ENCODE measurements at regions not wholly inside any gene's neighbourhood (a gene's known extent, or its start where the extent isn't known, plus 50 kb on each side); places are given as distances from the start of the nearest gene placed in this dataset.
"Not testable (repeated sequence)": the region's sequence is repeated elsewhere in the genome, so short reads cannot be mapped to it uniquely, and the experiment has no call there.

GRCh38 chr7:69076566-69076965 lies 521.7 kb upstream of the AUTS2 start:
- DNase-seq, result no peak

DNA sequence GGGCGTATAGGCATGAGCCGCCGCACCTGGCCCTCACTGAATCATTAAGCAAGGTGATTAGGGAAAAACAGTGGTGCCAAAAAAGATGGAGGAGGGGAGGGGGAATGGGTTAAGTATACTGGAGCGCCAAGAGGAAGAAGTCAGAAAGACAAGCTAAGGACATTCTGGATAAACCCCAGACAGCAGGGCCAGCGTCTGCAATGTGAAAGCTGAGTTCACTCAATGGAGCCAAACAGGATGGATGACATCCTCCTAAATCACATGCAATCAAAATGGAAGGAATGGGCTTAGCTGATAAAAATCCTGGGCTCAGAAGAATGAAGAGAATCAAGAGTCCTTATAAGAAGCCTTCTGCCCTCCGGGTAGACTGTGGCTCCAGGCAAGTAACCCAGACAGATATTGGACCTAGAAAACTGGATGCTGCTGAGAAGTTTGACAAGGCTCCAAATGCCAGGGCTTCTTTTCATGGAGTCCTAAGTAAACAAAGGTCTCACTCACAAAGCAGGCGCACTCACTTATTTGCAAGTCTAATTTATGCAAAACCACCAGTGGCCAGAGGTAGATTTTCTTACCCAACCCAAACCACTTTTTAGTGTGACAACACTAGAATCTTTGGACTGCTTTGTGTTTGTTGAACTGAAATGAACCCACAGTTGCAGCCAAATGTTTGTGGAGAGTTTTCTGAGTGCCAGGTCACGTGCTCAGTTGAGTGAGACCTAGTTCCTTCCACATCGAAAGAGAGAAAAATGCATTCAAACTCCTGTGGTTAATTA lies 519.1 kb upstream of the AUTS2 start:
- DNase-seq, result peak; percentile 93

GRCh38 chr7:69087281-69087680 lies 511.0 kb upstream of the AUTS2 start:
- not testable (repeated sequence) for DNase-seq

DNA sequence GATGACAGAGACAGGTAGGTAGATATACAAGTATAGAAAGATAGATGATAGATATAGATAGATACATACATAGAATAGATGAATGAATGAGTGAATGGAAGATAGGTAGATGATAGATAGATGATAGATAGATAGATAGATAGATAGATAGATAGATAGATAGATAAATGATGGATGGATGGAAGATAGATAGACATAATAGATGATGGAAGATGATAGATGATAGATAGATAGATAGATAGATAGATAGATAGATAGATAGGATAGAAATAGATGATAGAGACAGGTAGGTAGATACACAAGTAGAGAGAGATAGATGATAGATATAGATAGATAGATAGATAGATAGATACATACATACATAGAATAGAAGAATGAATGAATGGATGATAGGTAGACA lies 510.1 kb upstream of the AUTS2 start:
- no peak for DNase-seq

DNA sequence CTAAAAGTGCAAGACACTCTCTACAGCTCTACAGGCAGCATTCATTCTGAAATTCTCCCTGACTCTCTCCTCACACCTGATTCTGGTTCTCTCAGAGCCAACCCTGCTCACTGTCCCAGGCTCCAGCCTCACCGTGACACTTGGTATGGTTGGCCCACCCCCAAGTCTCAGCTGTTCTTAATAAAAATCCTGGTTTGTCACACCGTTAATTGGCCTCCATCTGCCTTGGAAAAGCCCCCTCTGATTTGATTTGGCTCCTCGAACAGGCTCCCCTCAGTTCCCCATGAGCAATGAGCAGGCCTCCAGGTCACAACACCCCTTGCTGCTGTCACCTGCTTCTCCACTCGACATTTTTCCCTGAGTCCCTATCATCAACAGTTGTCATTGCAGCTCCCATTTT lies 507.3 kb upstream of the AUTS2 start:
- no peak for DNase-seq

DNA sequence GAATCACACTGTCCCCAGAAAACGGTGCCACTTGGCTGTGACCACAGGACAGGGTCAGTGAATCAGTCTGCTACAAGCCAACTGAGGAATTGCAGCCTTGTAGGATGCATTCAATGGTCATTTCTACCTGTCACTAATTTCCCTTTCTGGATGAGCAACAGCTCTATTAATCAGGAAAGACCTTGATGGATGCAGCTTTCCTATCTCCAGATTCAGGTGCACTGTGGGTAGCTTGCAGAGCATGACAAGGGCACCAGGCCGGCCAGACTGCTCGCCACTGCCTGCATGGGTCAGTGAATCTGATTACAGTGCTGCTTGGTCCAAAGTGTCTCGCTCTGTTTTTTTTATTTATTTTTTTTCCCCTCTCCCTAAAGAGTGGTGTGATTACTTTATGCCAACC lies 506.8 kb upstream of the AUTS2 start:
- no peak for DNase-seq

DNA sequence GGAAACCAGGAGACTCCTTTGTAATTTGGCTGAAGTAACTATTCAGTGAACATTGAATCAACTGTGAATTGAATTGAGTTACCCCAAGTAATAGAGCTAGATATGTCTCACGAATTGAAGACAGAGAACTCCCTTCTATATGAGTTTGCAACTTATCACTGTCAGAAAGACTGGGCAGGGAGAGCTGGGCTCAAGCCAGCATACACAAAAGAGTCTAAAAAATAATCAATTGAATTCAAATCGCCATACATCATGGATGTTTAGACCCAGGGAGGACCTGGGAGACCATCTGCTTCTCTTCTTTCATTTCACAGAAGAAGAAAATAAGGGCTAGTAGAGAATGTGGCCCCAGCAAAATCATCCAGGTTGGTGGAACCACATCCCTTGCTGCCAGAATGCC lies 503.1 kb upstream of the AUTS2 start:
- no peak for DNase-seq

DNA sequence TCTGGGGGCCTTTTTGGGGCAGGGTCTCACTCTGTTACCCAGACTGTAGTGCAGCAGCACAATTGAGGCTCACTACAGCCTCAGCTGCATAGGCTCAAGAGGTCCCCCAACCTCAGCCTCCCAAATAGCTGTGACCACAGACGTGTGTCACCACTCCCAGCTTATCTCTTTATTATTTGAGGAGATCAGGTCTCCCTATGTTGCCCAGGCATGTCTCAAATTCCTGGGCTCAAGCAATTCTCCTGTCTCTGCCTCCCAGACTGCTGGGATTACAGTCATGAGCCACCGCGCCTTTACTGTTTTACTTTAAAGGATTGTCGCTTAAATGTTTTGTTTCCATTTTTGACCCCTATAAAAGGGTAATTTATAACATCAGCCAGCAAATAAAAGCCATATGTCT lies 502.6 kb upstream of the AUTS2 start:
- no peak for DNase-seq

DNA sequence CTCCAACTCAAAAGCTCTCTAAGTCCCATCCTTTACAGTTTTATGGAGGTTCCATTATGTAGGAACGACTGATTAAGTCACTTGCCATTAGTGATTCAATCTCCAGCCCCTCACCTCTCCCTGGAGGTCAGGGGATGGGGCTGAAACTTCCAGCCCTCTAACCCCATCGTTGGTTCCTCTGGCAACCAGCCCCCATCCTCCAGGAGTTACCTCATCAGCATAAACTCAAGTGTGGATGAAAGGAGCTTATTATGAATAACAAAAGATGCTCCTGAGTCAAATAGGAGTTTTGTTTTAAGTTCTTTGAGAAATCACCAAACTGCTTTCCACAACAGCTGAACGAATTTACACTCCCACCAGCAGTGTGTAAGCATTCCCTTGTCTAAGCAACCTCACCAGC lies 494.3 kb upstream of the AUTS2 start:
- DNase-seq, result no peak

DNA sequence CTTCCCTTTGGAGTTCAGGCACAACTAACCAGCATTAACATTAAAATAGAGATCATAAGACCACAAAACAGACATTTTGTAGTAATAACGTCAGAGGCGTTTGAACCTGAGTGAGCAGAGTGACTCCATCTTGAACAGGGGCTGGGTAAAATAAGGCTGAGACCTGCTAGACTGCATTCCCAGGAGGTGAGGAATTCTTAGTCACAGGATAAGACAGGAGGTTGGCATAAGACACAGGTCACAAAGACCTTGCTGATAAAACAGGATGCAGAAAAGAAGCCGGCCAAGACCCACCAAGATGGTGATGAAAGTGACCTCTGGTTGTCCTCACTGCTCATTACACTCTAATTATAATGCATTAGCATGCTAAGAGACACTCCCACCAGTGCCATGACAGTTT lies 493.2 kb upstream of the AUTS2 start:
- no peak for DNase-seq

DNA sequence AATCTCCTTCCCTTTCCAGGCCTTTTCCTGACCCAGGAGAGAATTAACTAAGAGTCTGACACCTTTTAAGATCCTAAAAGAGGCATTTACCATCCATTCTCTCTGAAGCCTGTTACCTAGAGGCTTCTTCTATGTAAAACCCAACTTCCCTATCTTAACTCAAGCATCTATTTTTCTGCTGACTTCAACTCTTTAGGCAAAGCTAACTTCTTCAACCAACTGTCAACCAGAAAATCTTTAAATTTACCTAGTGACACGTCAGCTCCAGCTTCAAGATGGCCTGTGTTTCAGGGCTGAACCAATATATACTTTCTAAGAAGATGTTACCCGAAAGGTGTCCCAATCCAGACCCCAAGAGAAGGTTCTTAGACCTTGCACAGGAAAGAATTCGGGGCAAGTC lies 492.3 kb upstream of the AUTS2 start:
- DNase-seq, result no peak

- not testable (repeated sequence) for DNase-seq
Measured at GRCh38 chr7:69106449-69106848, 491.8 kb upstream of the AUTS2 start.

- not testable (repeated sequence) for DNase-seq
Measured at GRCh38 chr7:69106946-69107345, 491.3 kb upstream of the AUTS2 start.

DNA sequence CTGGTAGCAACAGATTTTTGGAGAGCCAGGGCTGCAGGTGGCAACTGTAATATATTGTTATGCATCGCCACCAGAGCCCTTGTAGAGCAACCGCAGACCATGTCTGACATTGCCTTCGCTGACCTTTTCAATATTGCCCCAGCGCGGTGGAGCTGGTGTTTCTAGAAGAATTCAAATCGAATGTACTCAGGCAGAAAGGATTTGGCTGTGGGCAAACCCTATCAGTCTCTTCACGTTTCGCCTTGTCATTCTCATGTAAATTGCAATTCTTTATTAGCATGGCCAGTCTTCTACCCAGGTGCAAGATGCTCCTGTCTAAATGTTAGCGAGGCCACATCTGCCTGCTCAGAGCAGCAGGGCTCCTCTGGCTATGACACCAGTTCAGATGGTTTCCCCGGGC lies 490.2 kb upstream of the AUTS2 start:
- no peak for DNase-seq

DNA sequence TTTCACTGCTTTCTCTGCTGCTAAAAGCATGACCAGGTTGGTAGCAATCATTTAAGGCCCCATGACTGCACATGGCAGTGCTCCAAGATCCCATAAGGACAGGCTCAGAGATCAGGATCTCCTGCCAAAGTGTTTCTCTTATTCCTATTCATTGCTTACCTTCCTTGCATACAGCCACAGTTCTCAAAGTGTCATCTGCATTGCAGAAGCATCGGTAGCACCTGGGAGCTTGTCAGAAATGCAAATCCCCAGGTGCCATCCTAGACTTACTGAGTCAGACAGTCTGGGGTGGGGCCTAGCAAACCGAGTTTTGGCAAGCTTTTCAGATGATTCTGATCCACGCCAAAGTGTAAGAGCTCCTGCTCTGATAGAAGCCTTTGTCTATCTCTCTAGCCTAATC lies 489.0 kb upstream of the AUTS2 start:
- no peak for DNase-seq

GRCh38 chr7:69109879-69110278 lies 488.4 kb upstream of the AUTS2 start:
- DNase-seq, result no peak

GRCh38 chr7:69110450-69111050 lies 487.7 kb upstream of the AUTS2 start:
- DNase-seq, result no peak

- DNase-seq, result no peak
Measured at GRCh38 chr7:69114374-69114773, 483.9 kb upstream of the AUTS2 start.

DNA sequence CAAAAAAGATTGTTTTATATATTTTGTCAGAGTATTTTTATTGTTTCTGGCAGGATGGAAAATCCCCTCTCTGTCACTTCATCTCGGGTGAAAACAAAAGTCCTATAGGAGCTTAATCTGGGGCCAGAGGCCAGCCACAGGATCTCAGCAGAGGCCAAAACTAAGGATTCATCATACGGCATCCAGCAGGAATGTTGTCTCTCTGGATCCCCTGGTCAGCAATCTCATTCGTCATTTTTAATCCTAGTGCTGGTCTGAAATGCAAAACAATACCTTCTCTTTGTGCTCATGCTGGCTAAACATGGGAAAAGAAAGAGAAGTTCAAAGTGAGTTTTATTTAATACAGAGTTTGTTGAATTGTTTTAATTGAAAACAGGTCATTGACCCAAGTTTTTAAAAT lies 482.5 kb upstream of the AUTS2 start:
- no peak for DNase-seq

GRCh38 chr7:69116196-69116595 lies 482.1 kb upstream of the AUTS2 start:
- DNase-seq, result not testable (repeated sequence)

DNA sequence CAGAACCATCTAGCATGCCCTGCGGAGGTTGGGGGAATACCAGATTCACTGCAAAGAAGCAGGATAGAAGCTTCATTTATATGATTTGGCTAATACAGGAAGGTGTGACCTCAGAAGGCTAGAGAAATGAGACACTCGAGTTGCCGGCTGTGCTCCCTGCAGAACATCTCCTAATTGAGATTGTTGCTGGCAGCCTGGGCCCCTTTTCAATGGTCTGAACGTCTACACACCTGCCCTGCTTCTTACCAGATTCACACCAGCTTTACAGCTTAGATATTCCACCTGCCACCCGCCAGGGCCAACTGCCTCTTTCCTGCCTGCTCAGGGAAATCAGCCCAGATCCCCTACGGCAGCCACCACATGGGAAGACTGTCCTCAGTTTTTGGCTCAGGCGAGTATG lies 475.3 kb upstream of the AUTS2 start:
- DNase-seq, result no peak

DNA sequence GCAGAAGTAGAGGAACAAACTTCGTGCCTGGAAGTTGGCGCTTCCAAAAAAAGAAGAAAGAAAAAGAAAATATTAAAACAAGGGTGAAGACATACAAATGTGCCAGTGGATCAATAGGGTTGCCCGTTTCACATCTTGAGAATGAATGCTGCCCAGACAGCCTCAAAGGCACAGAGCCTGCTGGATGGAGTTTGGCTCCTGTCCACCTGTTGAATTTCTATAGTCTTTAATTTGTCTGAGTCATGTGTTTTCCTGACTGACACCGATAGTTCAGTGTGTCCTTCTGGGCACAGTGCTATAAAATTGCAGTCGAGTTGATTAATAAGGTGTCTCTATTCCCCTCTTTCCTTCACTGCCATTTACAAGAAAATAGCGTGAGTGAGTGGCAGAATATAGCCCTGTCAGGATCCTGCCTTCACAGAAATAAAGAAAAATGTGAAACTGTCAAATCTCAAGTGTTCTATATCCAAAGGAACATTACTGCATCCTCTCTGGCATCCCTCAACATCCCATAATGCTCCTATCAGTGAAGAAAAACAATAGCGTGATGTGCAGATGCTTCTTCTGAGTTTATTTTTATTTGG lies 471.3 kb upstream of the AUTS2 start:
- no peak for DNase-seq

GRCh38 chr7:69129524-69129923 lies 468.8 kb upstream of the AUTS2 start:
- DNase-seq, result no peak

- no peak for DNase-seq
Measured at GRCh38 chr7:69129951-69130350, 468.3 kb upstream of the AUTS2 start.

DNA sequence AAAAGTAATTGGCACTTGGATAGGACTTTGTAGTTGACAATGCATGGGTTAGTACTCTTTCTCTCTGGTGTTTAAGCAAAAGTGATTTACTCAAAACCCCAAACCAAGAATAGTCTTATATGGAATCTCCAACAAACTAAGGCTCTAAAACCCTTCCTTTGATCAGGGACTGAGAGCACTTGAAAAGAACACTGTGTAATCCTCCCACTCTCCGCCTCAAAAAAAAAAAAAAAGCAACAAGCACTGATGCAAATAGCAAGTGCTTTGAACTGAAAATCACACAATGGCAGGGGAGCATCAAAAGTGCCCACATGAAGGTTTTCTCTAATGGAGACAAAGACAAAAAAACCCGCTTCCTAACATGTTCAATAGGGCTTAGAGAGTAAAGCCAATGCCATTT lies 467.9 kb upstream of the AUTS2 start:
- no peak for DNase-seq

All from NCI-H1048 (cell line).